HL-60 (cell line): ENCODE measurements at regions not wholly inside any gene's neighbourhood (a gene's known extent, or its start where the extent isn't known, plus 50 kb on each side); places are given as distances from the start of the nearest gene placed in this dataset.

Experiments
- DNase-seq, 2 experiments: peaks; one replicate each; pipeline ENCODE4 v3.0.0-alpha.2; 2010 to 2020; ENCODE audit warnings: low read depth in 1 of 2, low spot score in 1 of 2
- H3K27ac ChIP-seq: fragments of 250-450 bp; sonication (Bioruptor Pico); replicated peaks from 2 replicates; pipeline ENCODE4 v1.5.1; 2020; ENCODE audit warnings: mild to moderate bottlenecking, moderate library complexity
- H3K27me3 ChIP-seq: fragments of 250-450 bp; sonication (Bioruptor Pico); 2 replicates; pipeline ENCODE4 v1.5.1; 2021; ENCODE audit warnings: mild to moderate bottlenecking, moderate library complexity; ENCODE audit not compliant: insufficient read depth, poor library complexity, severe bottlenecking
- H3K4me3 ChIP-seq: replicated peaks from 2 replicates; pipeline ENCODE4 v1.5.1; 2011; ENCODE audit warnings: mild to moderate bottlenecking, control low read depth, low read length; ENCODE audit not compliant: insufficient read depth
- GABPA ChIP-seq: IDR thresholded peaks from 2 replicates; pipeline ENCODE4 v1.6.1; 2012; ENCODE audit warnings: low read depth
- POLR2AphosphoS5 ChIP-seq: IDR thresholded peaks from 2 replicates; pipeline ENCODE4 v1.6.1; 2012; ENCODE audit warnings: low read depth
- SPI1 ChIP-seq: IDR thresholded peaks from 2 replicates; pipeline ENCODE4 v1.6.1; 2012; ENCODE audit warnings: low read depth, mild to moderate bottlenecking, borderline replicate concordance
- TF ChIP-seq, protein P1 (sequence below): IDR thresholded peaks from 2 replicates; pipeline ENCODE4 v1.6.1; 2012; ENCODE audit warnings: low read depth; ENCODE audit not compliant: insufficient replicate concordance
- TF ChIP-seq, protein P2 (sequence below): IDR thresholded peaks from one replicate; pipeline ENCODE4 v1.5.1; 2011; ENCODE audit warnings: low read length, control low read depth, inconsistent platforms; ENCODE audit not compliant: insufficient read depth

DNA sequence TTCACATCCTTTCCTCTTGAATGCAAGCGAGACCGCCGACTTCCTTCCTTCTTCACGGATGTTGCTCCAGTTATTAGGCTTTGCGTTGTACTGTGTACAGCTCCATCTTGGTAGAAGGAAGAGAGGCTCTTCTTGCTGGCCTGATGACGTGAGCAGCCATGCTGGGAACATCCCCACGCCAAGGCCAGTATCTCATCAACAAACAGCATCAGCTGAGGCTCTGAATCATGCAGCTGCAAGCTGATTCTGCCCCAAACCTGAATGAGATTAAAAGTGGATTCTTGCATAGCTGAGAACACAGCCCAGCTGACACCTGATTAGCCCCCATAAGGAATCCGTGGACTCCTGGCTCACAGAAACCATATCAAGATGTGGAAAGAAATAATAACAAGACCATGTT, 809.6 kb downstream of the EFNB2 start:
- TF ChIP-seq GABPA (no peak), SPI1 (no peak)

DNA sequence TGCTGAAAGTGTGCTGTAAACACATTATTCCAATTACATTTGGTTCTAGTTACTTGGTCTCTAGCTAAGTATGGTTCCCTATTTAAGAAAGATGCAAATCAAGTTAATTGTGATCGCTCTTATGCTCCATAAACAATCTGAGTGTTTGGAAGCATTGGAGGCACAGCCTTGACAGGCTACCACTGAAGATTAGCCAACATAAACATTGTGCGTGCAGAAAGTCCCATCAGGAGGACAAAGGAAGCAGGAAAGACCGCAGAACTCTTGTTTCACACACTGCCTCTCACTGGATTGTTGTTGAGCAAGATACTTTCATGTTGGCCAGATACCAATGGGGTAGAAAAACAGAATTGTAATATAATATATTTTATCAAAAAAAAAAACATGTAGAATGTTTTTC, 814.4 kb downstream of the EFNB2 start:
- Histone ChIP-seq H3K4me3 (no peak overlapping the region), H3K27ac (no peak overlapping the region), H3K27me3 (no peaks in the 10 kb centered on the region)
- no peak for DNase-seq
- TF ChIP-seq, protein P1, sequence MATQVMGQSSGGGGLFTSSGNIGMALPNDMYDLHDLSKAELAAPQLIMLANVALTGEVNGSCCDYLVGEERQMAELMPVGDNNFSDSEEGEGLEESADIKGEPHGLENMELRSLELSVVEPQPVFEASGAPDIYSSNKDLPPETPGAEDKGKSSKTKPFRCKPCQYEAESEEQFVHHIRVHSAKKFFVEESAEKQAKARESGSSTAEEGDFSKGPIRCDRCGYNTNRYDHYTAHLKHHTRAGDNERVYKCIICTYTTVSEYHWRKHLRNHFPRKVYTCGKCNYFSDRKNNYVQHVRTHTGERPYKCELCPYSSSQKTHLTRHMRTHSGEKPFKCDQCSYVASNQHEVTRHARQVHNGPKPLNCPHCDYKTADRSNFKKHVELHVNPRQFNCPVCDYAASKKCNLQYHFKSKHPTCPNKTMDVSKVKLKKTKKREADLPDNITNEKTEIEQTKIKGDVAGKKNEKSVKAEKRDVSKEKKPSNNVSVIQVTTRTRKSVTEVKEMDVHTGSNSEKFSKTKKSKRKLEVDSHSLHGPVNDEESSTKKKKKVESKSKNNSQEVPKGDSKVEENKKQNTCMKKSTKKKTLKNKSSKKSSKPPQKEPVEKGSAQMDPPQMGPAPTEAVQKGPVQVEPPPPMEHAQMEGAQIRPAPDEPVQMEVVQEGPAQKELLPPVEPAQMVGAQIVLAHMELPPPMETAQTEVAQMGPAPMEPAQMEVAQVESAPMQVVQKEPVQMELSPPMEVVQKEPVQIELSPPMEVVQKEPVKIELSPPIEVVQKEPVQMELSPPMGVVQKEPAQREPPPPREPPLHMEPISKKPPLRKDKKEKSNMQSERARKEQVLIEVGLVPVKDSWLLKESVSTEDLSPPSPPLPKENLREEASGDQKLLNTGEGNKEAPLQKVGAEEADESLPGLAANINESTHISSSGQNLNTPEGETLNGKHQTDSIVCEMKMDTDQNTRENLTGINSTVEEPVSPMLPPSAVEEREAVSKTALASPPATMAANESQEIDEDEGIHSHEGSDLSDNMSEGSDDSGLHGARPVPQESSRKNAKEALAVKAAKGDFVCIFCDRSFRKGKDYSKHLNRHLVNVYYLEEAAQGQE = no peak
- no peak for TF ChIP-seq SPI1
- no peak for TF ChIP-seq GABPA
- TF ChIP-seq, protein P2, sequence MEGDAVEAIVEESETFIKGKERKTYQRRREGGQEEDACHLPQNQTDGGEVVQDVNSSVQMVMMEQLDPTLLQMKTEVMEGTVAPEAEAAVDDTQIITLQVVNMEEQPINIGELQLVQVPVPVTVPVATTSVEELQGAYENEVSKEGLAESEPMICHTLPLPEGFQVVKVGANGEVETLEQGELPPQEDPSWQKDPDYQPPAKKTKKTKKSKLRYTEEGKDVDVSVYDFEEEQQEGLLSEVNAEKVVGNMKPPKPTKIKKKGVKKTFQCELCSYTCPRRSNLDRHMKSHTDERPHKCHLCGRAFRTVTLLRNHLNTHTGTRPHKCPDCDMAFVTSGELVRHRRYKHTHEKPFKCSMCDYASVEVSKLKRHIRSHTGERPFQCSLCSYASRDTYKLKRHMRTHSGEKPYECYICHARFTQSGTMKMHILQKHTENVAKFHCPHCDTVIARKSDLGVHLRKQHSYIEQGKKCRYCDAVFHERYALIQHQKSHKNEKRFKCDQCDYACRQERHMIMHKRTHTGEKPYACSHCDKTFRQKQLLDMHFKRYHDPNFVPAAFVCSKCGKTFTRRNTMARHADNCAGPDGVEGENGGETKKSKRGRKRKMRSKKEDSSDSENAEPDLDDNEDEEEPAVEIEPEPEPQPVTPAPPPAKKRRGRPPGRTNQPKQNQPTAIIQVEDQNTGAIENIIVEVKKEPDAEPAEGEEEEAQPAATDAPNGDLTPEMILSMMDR = no peak
- no peak for TF ChIP-seq POLR2AphosphoS5

More for the DNA sequence above, 809.6 kb downstream of the EFNB2 start:
- Histone ChIP-seq H3K27me3 (no peaks in the 10 kb centered on the region), H3K27ac (no peak overlapping the region), H3K4me3 (no peak overlapping the region)
- DNase-seq = no peak

DNA sequence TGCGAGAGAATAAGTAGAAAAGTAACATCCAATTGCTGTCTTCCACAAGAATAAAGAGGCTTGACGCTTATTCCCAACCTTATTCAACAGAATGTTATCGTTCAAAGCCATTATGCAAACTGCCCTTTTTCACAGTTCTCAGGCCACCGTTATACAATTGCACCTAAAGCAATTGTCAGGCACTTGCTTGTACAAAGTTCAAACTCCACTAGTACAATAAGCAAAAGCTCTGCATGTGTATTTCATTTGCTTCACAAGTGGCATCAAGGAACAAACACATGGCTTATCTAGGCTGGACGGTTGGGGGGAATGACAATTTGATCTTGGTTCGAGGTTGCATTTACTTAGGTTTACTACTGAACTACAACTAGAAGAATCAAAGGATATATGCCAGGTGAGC, 815.6 kb downstream of the EFNB2 start:
- no peak for DNase-seq
- Histone ChIP-seq H3K27me3 (no peaks in the 10 kb centered on the region), H3K4me3 (no peak overlapping the region), H3K27ac (no peak overlapping the region)
- TF ChIP-seq, protein P2 = no peak
- TF ChIP-seq POLR2AphosphoS5 (no peak), GABPA (no peak)
- TF ChIP-seq, protein P1 = no peak

DNA sequence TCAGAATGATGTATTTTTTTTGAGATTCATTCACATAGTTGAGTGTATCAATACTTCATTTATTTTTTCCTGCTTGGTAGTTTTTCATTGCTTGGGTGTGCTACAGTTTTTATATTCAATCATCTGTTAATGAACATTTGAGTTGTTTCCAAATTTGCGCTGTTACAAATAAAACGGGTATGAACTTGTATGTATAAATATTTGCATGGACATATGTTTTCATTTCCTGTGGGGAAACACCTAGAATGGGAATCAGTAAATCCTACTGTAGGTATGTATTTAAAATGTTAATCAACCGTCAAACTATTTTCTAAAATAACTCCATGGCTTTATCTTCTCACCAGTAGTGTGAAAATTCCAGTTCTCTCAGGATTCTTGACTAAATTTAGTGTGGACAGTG, 826.3 kb downstream of the EFNB2 start:
- no peak for TF ChIP-seq SPI1
- no peak for TF ChIP-seq POLR2AphosphoS5
- TF ChIP-seq, protein P2 = no peak
- no peak for TF ChIP-seq GABPA
- TF ChIP-seq, protein P1 = no peak
- Histone ChIP-seq H3K27me3 (no peaks in the 10 kb centered on the region), H3K27ac (no peak overlapping the region), H3K4me3 (no peak overlapping the region)
- DNase-seq = no peak
